NCI-H748 (cell line): ENCODE measurements at regions not wholly inside any gene's neighbourhood (a gene's known extent, or its start where the extent isn't known, plus 50 kb on each side); places are given as distances from the start of the nearest gene placed in this dataset.
"Not testable (repeated sequence)": the region's sequence is repeated elsewhere in the genome, so short reads cannot be mapped to it uniquely, and the experiment has no call there.

Experiments
- DNase-seq: peaks from one replicate; lab custom pipeline; 2025; ENCODE audit not compliant: unreplicated experiment; lab: John Stamatoyannopoulos, UW

DNA sequence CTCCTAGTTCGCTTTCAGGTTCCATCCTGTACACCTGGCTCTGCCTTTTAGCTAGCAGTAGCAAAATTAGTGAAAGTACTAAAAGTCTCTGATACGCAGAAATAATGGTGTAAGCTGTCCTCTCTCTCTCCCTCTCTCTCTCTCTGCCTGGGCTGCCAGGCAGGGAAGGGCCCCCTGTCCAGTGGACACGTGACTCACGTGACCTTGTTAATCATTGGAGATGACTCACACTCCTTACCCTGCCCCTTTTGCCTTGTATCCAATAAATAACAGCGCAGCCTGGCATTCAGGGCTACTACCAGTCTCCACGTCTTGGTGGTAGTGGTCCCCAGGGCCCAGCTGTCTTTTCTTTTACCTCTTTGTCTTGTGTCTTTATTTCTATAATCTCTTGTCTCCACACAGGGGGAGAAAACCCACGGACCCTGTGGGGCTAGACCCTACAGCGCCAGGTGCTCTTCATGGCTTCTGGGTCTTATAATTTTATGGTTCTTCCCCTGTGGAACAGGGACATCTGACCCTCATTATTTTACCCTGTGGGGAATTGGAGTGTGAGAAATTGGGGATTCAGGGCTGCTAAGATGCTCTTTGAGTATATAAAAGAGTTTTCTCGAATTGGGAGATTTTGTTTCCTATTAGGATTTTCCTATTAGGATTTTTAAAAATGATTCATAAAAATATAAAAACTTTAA is 1348.2 kb downstream of the GATA3 start:
- not testable (repeated sequence) for DNase-seq

DNA sequence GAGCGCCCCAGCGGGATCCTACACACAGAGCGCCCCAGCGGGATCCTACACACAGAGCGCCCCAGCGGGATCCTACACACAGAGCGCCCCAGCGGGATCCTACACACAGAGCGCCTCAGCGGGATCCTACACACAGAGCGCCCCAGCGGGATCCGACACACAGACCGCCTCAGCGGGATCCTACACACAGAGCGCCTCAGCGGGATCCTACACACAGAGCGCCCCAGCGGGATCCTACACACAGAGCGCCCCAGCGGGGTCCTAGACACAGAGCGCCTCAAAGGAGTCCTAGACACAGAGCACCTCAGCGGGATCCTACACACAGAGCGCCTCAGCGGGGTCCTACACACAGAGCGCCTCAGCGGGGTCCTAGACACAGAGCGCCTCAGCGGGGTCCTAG is 1352.7 kb downstream of the GATA3 start:
- not testable (repeated sequence) for DNase-seq

- DNase-seq: no peak
Measured at GRCh38 chr10:9416331-9416730, 1361.8 kb downstream of the GATA3 start.

GRCh38 chr10:9419757-9420156 is 1365.3 kb downstream of the GATA3 start:
- DNase-seq: no peak

GRCh38 chr10:9427209-9427608 is 1372.7 kb downstream of the GATA3 start:
- DNase-seq: no peak

GRCh38 chr10:9437131-9437530 is 1382.6 kb downstream of the GATA3 start:
- no peak for DNase-seq

GRCh38 chr10:9443758-9444157 is 1389.3 kb downstream of the GATA3 start:
- DNase-seq: no peak

- no peak for DNase-seq
Measured at GRCh38 chr10:9449530-9449929, 1395.0 kb downstream of the GATA3 start.

DNA sequence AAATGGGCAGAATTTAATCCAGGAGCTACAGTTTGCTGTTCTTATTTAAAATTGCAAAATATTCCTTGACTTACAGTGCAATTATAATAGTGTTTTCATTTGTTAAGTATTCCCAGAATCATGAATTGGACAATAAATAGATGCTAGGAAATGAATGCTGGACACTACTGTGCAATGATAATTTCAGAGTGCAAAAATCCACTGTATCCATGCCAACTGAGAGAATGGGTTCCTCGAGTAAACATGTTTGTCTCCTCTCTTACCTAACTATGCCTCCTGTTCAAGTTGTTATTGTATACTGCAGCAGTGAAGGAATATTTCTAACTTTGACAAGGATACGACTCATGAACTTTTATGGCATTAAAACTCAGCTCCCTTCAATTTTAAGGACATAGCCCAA is 1396.3 kb downstream of the GATA3 start:
- no peak for DNase-seq

GRCh38 chr10:9451211-9451773 is 1396.8 kb downstream of the GATA3 start:
- no peak for DNase-seq

DNA sequence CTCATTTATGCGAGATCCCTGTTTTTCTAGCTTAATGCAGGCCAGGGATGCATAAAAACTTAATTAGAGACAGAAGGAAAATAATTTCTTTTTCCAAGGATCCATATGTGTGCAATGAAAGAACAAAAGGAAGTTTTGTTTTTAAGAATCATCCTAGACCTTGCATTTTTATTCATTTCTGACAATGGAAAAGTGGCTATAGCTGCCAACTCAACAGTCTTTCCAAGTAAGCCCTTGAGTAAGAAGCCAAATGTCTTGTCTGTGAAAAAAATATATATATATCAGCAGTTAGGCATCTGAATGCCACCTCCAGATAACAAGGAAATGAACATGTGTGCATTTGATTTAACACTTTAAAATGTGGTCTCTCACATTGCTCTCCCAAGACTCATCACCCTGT is 1397.6 kb downstream of the GATA3 start:
- no peak for DNase-seq

- not testable (repeated sequence) for DNase-seq
Measured at GRCh38 chr10:9453871-9454270, 1399.4 kb downstream of the GATA3 start.

DNA sequence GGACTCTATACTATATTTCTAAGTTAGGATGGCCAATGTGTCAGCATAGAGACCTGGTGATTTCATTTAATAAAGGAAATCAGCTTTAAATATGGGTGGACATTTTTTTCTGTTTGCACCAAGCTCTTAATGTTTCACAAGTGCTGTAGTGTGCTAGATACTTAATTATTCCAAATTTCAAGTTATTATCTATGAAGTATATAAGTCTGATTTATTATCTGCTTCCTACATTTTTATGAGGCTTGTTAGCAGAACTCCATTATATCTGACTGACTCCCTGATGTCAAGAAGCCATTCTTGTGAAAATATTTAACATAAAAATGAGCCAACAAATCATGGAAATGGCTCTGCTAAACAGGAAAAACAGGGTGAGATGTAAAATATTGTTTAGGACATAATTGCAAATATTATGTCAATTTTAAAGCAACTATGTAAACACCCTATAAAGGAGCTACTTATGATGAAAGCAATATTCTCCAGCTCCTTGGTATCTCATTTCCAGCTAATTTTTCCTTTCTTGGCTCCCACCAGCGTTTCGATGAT is 1415.2 kb downstream of the GATA3 start:
- DNase-seq: no peak

DNA sequence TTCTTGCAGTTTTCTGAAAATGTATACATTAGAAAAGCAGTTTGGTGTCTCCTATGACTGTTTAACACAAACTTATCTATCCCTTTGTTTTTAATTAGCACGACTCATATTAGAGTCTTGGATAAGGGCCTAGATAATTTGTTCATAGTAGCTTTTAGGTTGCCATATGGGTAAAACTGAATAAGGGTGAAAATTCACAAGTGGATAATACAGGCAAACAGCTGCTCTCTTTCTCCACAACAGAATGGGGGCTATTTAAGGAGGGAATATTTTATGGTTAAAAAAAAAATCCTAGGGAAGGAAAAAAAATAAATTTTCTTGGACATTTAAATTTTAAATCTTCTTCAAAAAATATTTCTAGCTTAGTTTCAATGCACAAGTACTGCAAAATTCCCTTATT is 1416.1 kb downstream of the GATA3 start:
- no peak for DNase-seq

GRCh38 chr10:9501944-9502343 is 1447.5 kb downstream of the GATA3 start:
- no peak for DNase-seq

- DNase-seq: no peak
Measured at GRCh38 chr10:9504227-9504626, 1449.7 kb downstream of the GATA3 start.

- DNase-seq: no peak
Measured at GRCh38 chr10:9505546-9505945, 1451.1 kb downstream of the GATA3 start.

DNA sequence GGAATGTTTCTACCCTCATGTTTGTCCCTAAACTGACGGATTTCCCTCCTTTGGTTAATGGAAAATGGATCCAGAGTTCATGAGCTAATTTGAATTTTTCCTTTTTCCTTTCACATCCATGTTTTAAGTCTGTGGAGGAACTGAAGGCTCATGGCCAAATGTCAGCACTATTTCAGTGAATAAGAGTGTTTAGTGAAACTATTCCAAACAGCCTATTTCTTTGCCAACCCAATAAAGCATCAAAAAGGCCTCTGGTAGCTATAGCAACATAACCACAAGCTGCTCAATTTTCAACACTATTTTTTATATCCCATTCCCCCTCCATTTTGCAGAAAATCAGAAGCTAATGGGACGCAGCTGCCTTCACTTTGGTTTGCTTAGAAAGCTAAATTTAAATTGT is 1454.1 kb downstream of the GATA3 start:
- DNase-seq: no peak

DNA sequence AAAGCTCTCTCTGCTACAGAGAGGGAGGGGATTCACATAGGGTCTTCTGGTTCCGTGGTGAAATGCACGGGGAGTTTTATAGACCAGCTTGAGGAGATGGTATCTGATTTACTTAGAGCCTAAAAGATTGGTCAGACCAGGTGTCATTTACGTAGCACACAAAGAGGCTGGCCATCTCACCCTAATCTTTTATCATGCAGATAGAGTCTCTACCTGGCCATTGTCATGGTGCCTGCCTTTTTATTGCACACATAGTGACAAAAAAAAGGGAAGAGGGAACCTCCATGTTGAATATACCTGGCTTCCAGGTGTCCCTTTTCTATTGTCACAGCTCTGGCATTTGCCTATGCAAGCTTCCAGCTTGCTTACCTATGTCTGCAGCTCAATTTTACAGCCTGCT is 1456.1 kb downstream of the GATA3 start:
- DNase-seq: no peak

DNA sequence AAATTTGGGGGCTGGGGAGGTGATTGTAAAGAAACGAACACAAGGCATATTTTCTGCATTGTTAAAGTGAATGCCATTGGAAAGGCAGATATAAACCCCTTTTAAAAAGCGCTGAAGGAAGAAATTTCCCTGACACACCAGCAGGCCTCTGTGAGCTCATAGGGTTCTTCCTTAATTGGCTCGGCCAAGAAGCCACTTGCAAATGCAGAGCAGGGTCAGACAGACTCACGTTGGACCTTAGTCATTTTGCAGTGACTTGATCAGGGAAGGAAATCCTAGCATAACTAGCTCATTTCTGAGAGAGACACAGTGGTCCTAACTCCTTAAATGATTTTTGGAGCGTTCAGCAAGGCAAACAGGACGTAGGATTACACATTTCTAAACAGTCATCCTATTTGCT is 1461.4 kb downstream of the GATA3 start:
- DNase-seq: no peak

GRCh38 chr10:9535744-9536143 is 1481.3 kb downstream of the GATA3 start:
- no peak for DNase-seq

DNA sequence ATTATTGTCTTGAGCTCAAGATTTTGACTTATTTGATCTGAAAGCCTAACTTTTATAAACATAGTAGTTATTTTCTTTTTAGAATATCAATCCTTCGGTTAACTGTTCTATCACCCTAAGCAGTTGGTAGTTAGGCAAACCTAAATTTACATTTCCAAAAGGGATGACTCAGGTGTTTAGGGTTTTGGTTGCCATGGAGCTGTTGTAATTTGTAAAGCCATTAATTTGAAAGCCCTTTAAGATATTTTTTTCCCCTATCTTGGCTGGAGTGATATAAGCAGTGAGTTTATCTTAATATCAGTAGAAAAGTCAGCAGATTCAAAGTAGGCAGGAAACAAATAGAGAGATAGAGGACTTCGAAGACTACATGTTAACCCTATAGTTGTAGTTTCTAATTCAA is 1472.6 kb upstream of the CELF2 start:
- DNase-seq: no peak
